MM.1S (cell line): ENCODE measurements at regions not wholly inside any gene's neighbourhood (a gene's known extent, or its start where the extent isn't known, plus 50 kb on each side); places are given as distances from the start of the nearest gene placed in this dataset.

Experiments used
- DNase-seq: peaks from one replicate; pipeline ENCODE4 v3.0.0-alpha.2; 2015
- H2AFZ ChIP-seq: fragments of 300-600 bp; sonication (generic); 2 replicates; pipeline ENCODE4 v1.6.0; 2016; ENCODE audit warnings: antibody characterized with exemption, low read length
- H3F3A ChIP-seq: fragments of 300-600 bp; sonication (generic); 2 replicates; pipeline ENCODE4 v1.6.1; 2016; ENCODE audit warnings: mild to moderate bottlenecking, antibody characterized with exemption, low read length, moderate library complexity, mixed read lengths; ENCODE audit not compliant: insufficient read depth
- H3K27ac ChIP-seq: fragments of 300-600 bp; sonication (generic); 2 replicates; pipeline ENCODE4 v1.5.1; 2016; ENCODE audit warnings: mild to moderate bottlenecking, low read length
- H3K27me3 ChIP-seq: fragments of 300-600 bp; sonication (generic); replicated peaks from 2 replicates; pipeline ENCODE4 v1.6.0; 2016; ENCODE audit warnings: low read length; ENCODE audit not compliant: insufficient read depth
- H3K36me3 ChIP-seq: fragments of 300-600 bp; sonication (generic); replicated peaks from 2 replicates; pipeline ENCODE4 v1.6.1; 2016; ENCODE audit warnings: mild to moderate bottlenecking, low read length, mixed read lengths; ENCODE audit not compliant: insufficient read depth
- H3K4me1 ChIP-seq: fragments of 300-600 bp; sonication (generic); 2 replicates; pipeline ENCODE4 v1.6.1; 2016; ENCODE audit warnings: low read length, mixed read lengths
- H3K4me2 ChIP-seq: fragments of 300-600 bp; sonication (generic); 2 replicates; pipeline ENCODE4 v1.6.0; 2016; ENCODE audit warnings: low read depth, low read length
- H3K4me3 ChIP-seq: fragments of 300-600 bp; sonication (generic); 2 replicates; pipeline ENCODE4 v1.5.1; 2016; ENCODE audit warnings: low read length, mixed read lengths
- H3K79me2 ChIP-seq: fragments of 300-600 bp; sonication (generic); 2 replicates; pipeline ENCODE4 v1.6.1; 2016; ENCODE audit warnings: mixed run types, low read length, mixed read lengths
- H3K9ac ChIP-seq: fragments of 300-600 bp; sonication (generic); 2 replicates; pipeline ENCODE4 v1.6.1; 2016; ENCODE audit warnings: low read length, mixed read lengths
- H3K9me2 ChIP-seq: fragments of 300-600 bp; sonication (generic); replicated peaks from 2 replicates; pipeline ENCODE4 v1.6.1; 2016; ENCODE audit warnings: mild to moderate bottlenecking, low read length, mixed read lengths; ENCODE audit not compliant: insufficient read depth
- H3K9me3 ChIP-seq: fragments of 300-600 bp; sonication (generic); replicated peaks from 2 replicates; pipeline ENCODE4 v1.6.1; 2016; ENCODE audit warnings: mild to moderate bottlenecking, low read length, mixed read lengths; ENCODE audit not compliant: insufficient read depth
- H4K20me1 ChIP-seq: fragments of 300-600 bp; sonication (generic); 2 replicates; pipeline ENCODE4 v1.6.1; 2016; ENCODE audit warnings: mild to moderate bottlenecking, low read length, moderate library complexity, mixed read lengths; ENCODE audit not compliant: insufficient read depth
- EZH2 ChIP-seq: fragments of 300-600 bp; sonication (generic); optimal IDR thresholded peaks from 2 replicates; pipeline ENCODE3; 2017; ENCODE audit warnings: low read depth, mild to moderate bottlenecking, antibody characterized with exemption, low read length, mixed read lengths
- EZH2phosphoT487 ChIP-seq: fragments of 300-600 bp; sonication (generic); IDR thresholded peaks from 2 replicates; pipeline ENCODE4 v1.6.1; 2018; ENCODE audit warnings: antibody characterized with exemption, low read length
- TF ChIP-seq, protein P1 (sequence below): fragments of 300-600 bp; sonication (generic); IDR thresholded peaks from 2 replicates; pipeline ENCODE4 v1.5.1; 2016; ENCODE audit warnings: antibody characterized with exemption, low read length, mixed read lengths

DNA sequence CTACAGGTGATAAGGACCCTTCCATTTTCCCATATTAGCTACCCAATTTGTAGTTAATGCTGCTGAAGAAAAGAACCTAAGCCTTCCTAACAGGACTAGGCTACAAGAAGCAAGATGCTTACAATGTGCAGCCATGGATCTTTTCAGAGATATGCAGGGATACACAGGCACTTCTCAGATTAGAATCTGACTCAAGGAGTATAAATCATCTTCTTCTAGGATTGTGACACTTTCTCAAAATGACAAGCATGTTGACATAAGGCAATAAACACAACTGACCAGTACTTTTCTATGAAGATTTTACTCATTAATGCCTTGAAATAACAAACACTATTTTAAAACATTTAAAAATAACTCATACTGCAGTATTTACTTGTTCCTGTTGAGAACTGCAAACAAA lies 127.9 kb upstream of the ACVR2A start:
- Histone ChIP-seq H2AFZ (no peak overlapping the region), H4K20me1 (no peaks in the 10 kb centered on the region)

DNA sequence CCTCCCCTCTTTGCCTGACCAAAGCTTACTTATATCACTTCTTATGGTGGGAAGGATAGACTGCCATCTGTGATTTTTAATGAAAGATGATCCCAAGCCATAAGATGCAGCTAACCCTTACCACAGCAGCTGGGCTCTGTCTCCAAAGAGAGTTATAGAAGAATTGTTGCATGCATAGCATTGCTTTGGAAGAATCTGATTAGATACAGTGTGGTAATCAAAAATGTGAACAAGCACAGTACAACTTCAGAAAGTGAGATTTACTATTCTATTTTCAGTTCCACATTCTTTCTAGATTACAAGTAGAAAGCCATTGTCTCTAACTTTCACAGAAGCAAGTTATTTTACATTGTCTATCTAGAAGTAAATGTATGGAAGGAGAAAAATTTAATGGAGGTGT lies 129.0 kb upstream of the ACVR2A start:
- no peak overlapping the region for H3K9ac ChIP-seq
- H3K27me3 ChIP-seq: no peaks in the 10 kb centered on the region
- no peak overlapping the region for H3K27ac ChIP-seq
- H2AFZ ChIP-seq: no peak overlapping the region
- no peaks in the 10 kb centered on the region for H3K36me3 ChIP-seq
- H3K4me2 ChIP-seq: no peak overlapping the region
- no peaks in the 10 kb centered on the region for H4K20me1 ChIP-seq
- no peaks in the 10 kb centered on the region for H3K79me2 ChIP-seq
- H3F3A ChIP-seq: no peaks in the 10 kb centered on the region
- TF ChIP-seq EZH2phosphoT487: no peak
- TF ChIP-seq EZH2: no peak
- TF ChIP-seq, protein P1, sequence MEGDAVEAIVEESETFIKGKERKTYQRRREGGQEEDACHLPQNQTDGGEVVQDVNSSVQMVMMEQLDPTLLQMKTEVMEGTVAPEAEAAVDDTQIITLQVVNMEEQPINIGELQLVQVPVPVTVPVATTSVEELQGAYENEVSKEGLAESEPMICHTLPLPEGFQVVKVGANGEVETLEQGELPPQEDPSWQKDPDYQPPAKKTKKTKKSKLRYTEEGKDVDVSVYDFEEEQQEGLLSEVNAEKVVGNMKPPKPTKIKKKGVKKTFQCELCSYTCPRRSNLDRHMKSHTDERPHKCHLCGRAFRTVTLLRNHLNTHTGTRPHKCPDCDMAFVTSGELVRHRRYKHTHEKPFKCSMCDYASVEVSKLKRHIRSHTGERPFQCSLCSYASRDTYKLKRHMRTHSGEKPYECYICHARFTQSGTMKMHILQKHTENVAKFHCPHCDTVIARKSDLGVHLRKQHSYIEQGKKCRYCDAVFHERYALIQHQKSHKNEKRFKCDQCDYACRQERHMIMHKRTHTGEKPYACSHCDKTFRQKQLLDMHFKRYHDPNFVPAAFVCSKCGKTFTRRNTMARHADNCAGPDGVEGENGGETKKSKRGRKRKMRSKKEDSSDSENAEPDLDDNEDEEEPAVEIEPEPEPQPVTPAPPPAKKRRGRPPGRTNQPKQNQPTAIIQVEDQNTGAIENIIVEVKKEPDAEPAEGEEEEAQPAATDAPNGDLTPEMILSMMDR: no peak
- peak; percentile 8 for DNase-seq
- H3K9me3 ChIP-seq: no peaks in the 10 kb centered on the region
- H3K4me3 ChIP-seq: no peak overlapping the region
- no peaks in the 10 kb centered on the region for H3K4me1 ChIP-seq
- H3K9me2 ChIP-seq: no peaks in the 10 kb centered on the region

More for the DNA sequence above, 127.9 kb upstream of the ACVR2A start:
- Histone ChIP-seq H3F3A (no peaks in the 10 kb centered on the region), H3K4me3 (no peak overlapping the region), H3K9ac (no peak overlapping the region), H3K4me1 (no peaks in the 10 kb centered on the region), H3K4me2 (no peak overlapping the region), H3K27ac (no peak overlapping the region), H3K9me3 (no peaks in the 10 kb centered on the region), H3K36me3 (no peaks in the 10 kb centered on the region), H3K79me2 (no peaks in the 10 kb centered on the region), H3K27me3 (no peaks in the 10 kb centered on the region), H3K9me2 (no peaks in the 10 kb centered on the region)
- TF ChIP-seq, protein P1: no peak
- TF ChIP-seq EZH2 (no peak), EZH2phosphoT487 (no peak)
- no peak for DNase-seq

DNA sequence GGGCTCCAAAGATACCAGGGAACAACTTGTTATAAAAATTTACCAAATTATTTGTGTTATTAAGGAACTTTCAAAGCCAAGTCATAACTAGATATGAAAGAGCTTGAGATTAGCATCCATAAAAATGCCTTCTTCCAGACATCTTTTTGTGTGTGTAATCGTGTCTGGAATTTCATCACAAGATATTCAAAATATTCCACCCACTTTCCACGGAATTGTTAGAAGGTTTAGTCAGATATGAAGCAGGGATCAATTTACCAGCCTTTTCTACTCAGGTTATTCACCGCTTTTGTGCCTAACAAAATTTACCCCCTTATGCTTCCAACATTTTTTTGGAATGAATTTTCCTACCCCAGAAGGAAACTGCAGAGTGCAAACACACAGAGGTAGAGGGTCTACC lies 130.2 kb upstream of the ACVR2A start:
- no peaks in the 10 kb centered on the region for H3K9me3 ChIP-seq
- no peaks in the 10 kb centered on the region for H3F3A ChIP-seq
- no peaks in the 10 kb centered on the region for H4K20me1 ChIP-seq
- no peaks in the 10 kb centered on the region for H3K9me2 ChIP-seq
- H3K27me3 ChIP-seq: no peaks in the 10 kb centered on the region
- H3K4me2 ChIP-seq: no peak overlapping the region
- H3K9ac ChIP-seq: no peak overlapping the region
- DNase-seq: no peak
- H3K36me3 ChIP-seq: no peaks in the 10 kb centered on the region
- H2AFZ ChIP-seq: no peak overlapping the region
- no peak overlapping the region for H3K4me3 ChIP-seq
- TF ChIP-seq, protein P1: no peak
- no peak for TF ChIP-seq EZH2phosphoT487
- TF ChIP-seq EZH2: no peak
- H3K27ac ChIP-seq: no peak overlapping the region
- H3K79me2 ChIP-seq: no peaks in the 10 kb centered on the region
- no peaks in the 10 kb centered on the region for H3K4me1 ChIP-seq
